ENCODE measurements at regions not wholly inside any gene's neighbourhood (a gene's known extent, or its start where the extent isn't known, plus 50 kb on each side); places are given as distances from the start of the nearest gene placed in this dataset.

DNA sequence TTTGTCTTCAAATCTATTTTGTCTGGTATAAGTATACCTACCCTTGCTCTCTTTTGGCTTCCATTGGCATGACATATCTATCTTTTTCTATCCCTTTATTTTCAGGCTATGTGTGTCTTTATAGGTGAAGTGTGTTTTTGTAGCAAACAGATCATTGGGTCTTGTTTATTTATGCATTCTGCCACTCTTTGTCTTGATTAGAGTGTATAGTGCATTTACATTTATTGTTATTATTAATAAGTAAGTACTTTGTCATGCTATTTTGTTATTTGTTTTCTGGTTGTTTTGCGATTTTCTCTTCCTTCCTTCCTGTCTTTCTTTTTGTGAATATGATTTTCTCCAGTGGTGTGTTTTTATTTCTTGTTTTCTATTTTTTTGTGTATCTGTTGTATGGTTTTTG is 188.6 kb downstream of the GLUD2 start:
- TF ChIP-seq POLR2A (IDR thresholded peaks at IDR 0.05; ENCODE audit: low read depth, low read length) (no peak), POLR2AphosphoS5 (IDR thresholded peaks at IDR 0.05; ENCODE audit: low read depth, low read length) (no peak)
